HS-5 (cell line): ENCODE measurements at regions not wholly inside any gene's neighbourhood (a gene's known extent, or its start where the extent isn't known, plus 50 kb on each side); places are given as distances from the start of the nearest gene placed in this dataset.
A peak's percentile ranks its signal among the peaks of the same experiment; 100 is the strongest.
"Not testable (repeated sequence)": the region's sequence is repeated elsewhere in the genome, so short reads cannot be mapped to it uniquely, and the experiment has no call there.

Source experiments
- DNase-seq: peaks from one replicate; pipeline ENCODE4 v3.0.0-alpha.2; 2012; ENCODE audit warnings: low read depth

DNA sequence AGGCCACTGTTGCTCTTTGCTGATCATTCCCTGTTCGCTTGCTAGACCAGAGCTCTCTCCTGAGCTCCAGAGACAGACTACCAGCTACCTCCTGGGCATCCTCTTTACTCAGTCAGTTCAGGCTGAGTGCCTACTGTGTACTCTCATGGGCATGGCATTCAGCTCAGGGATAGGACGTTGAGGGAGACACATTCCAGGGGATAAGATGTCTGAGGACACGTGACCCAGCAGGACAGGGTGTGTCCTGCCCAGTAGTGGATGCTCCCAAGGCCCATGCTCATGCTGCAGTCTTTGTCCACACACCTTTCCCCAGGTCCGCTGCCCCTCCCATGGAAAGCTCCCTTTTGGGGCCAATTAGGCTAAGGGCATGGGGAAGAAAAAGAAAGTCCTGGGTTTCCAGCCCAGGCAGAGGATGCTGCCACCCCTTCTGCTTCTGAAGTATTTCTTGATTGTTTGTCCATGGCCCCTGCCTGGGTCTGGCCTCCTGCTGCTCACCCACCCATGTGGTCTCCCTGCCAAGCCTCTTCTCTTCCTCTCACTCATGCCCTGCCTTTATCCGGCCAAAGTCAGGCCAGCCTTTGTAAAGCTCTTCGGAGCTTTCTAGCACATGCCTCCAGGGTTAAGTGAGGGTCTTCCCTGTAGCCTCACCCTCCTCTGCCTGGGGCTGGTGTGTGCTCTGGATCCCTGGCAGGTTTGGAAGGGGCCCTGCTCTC is 60.5 kb upstream of the PITX1 start:
- no peak for DNase-seq

DNA sequence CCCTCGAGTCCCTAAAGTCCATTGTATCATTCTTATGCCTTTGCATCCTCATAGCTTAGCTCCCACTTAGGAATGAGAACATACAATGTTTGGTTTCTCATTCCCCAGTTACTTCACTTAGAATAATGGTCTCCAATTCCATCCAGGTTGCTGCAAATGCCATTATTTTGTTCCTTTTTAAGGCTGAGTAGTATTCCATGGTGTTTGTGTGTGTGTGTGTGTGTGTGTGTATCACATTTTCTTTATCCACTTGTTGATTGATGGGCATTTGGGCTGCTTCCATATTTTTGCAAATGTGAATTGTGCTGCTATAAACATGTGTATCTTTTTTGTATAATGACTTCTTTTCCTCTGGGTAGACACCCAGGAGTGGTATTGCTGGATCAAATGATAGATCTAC is 59.5 kb upstream of the PITX1 start:
- not testable (repeated sequence) for DNase-seq

GRCh38 chr5:135092476-135092875 is 58.4 kb upstream of the PITX1 start:
- no peak for DNase-seq

- no peak for DNase-seq
These were observed 57.3 kb upstream of the PITX1 start for GRCh38 chr5:135091286-135091685.

DNA sequence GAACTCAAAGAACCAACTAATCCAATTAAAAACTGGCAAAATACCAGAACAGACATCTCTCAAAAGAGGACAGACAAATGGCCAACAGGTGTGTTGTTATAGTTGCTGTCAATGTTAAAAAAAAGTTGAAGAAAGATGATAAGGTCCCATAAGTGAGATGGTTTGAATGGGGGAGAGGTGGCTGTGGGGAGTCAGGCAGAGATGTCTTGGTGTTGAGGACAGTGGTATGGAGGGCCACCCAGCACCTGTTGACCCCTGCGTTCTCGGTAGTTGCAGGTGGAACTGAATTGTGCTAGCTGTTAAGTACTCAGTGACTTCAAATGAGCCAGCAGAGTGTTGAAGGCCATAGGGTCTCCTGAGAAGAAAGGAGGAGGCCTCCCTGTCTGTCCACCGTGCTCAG is 55.9 kb upstream of the PITX1 start:
- DNase-seq, result no peak

DNA sequence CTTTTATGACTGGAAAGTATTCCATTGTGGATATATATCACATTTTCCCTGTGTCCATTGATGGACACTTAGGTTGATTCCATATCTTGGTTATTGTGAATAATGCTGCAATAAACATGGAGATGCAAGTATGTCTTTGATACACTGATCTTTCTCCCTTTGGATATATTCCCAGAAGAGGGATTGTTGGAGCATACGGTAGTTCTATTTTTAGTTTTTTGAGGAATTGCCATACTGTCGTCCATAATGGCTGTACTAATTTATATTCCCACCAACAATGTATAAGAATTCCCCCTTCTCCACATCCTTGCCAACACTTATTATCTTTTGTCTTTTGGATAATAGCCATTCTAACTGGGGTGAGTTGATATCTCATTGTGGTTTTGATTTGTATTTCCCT is 54.9 kb upstream of the PITX1 start:
- no peak for DNase-seq

GRCh38 chr5:135087950-135088349 is 53.9 kb upstream of the PITX1 start:
- no peak for DNase-seq

DNA sequence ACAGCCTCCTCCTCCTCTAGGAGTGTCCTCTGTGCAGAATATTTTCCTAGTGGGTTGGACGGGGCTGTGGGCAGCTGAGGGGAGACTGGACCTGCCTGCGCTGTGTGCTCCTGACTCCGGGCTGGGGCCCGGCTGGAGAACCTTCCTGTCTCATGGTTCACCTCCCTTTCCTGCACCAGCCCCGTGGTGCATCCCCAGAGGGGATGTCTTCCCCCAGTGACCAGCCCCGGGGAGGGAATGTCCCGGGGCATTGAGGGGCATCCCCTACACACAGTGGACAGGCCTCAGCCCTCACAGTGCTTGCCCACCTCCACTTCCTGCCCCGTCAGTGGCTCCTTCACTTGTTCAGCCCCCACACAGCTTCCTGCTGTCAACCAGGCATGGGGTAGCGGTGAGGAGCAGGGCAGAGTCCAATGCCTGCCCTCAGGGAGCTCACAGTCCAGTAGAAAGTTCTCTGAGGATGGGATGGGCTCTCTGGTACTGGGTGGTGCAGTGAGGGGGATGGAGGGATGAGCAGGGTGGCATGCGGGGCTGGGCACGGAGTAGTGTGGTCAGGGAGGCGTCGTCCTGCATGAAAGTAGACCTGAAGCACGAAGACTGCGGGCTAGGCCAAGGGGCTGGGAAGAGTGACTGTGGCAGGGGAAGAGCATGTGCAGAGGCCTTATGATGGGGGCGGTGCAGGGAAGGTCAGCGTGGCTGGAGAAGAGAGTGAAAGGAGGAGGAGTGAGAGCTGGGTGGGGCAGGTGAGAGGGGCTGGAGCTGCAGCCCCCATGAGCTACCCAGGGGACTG is 52.1 kb upstream of the PITX1 start:
- no peak for DNase-seq

GRCh38 chr5:135085133-135085935 is 51.3 kb upstream of the PITX1 start:
- peak; percentile 19 for DNase-seq
